Vagina (tissue), 2 donors: ENCODE measurements at regions not wholly inside any gene's neighbourhood (a gene's known extent, or its start where the extent isn't known, plus 50 kb on each side); places are given as distances from the start of the nearest gene placed in this dataset.

Experiments
- POLR2AphosphoS5 ChIP-seq, 2 donors: sonication (generic); formaldehyde crosslinking; IDR thresholded peaks; one replicate each; pipeline ENCODE4 v1.9.0; 2017; ENCODE audit warnings: antibody characterized with exemption in 2 of 2, mild to moderate bottlenecking in 2 of 2, low read depth in 1 of 2; ENCODE audit not compliant: insufficient read depth in 1 of 2
- TF ChIP-seq, protein P1 (sequence below), 3 experiments: fragments of 450-650 bp in 2 of 3; fragments of 200-600 bp in 1 of 3; sonication (generic) in 1 of 3; IDR thresholded peaks; one replicate each; pipeline ENCODE4 v1.5.1; 2017 to 2019; ENCODE audit warnings: antibody characterized with exemption in 3 of 3, mild to moderate bottlenecking in 2 of 3, moderate library complexity in 2 of 3

DNA sequence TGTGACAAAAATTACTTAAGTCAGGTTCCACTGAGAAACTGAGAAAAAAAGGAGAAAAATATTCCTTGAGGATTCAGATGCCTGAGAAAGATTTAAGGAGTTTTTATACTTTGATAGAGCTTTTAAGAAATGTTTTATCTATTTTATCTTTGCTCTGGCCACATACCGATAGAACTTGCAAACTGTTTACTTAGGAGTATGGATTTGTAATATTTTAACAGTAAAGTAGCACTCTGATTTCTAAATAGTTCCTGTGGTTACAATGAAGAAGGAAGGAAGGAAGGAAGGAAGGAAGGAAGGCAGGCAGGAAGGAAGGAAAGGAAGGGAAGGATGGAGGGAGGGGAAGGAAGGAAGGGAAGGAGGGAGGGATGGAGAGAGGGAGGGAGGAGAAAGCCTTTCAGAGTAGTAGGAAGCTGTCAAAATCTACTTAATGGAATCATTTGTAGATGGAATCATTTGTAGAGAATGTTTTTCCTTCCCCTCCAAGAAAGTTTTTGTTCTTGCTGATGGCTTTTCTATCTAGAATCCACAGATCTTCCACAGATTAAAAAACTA is 489.0 kb upstream of the ANKRD30A start:
- TF ChIP-seq, protein P1, sequence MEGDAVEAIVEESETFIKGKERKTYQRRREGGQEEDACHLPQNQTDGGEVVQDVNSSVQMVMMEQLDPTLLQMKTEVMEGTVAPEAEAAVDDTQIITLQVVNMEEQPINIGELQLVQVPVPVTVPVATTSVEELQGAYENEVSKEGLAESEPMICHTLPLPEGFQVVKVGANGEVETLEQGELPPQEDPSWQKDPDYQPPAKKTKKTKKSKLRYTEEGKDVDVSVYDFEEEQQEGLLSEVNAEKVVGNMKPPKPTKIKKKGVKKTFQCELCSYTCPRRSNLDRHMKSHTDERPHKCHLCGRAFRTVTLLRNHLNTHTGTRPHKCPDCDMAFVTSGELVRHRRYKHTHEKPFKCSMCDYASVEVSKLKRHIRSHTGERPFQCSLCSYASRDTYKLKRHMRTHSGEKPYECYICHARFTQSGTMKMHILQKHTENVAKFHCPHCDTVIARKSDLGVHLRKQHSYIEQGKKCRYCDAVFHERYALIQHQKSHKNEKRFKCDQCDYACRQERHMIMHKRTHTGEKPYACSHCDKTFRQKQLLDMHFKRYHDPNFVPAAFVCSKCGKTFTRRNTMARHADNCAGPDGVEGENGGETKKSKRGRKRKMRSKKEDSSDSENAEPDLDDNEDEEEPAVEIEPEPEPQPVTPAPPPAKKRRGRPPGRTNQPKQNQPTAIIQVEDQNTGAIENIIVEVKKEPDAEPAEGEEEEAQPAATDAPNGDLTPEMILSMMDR (IDR thresholded peaks at IDR 0.05), result no peak
- no peak for TF ChIP-seq POLR2AphosphoS5 (IDR thresholded peaks at IDR 0.05; ENCODE audit: insufficient read depth in 1 of 2, low read depth in 1 of 2)
